ENCODE measurements at regions not wholly inside any gene's neighbourhood (a gene's known extent, or its start where the extent isn't known, plus 50 kb on each side); places are given as distances from the start of the nearest gene placed in this dataset.

GRCh38 chr10:100653957-100654781 lies 91.2 kb upstream of the PAX2 start:
- TF ChIP-seq ZNF343 (CRISPR knock-in tag; IDR thresholded peaks at IDR 0.05) (no peak), USF2 (IDR thresholded peaks at IDR 0.05; ENCODE audit: low read depth, low read length) (no peak), USF2 (CRISPR knock-in tag; IDR thresholded peaks at IDR 0.05; ENCODE audit: borderline replicate concordance) (no peak), ZNF552 (CRISPR knock-in tag; IDR thresholded peaks at IDR 0.05; ENCODE audit: borderline replicate concordance) (no peak), HDAC2 (CRISPR knock-in tag; IDR thresholded peaks at IDR 0.05) (no peak), EP300 (IDR thresholded peaks at IDR 0.05; ENCODE audit: low read depth in 2 of 2, low read length in 2 of 2) (no peak), EP300 (CRISPR knock-in tag; IDR thresholded peaks at IDR 0.05; ENCODE audit: borderline replicate concordance) (no peak), TCF7 (IDR thresholded peaks at IDR 0.05; ENCODE audit: low read depth) (no peak)
- TF ChIP-seq, protein P1, sequence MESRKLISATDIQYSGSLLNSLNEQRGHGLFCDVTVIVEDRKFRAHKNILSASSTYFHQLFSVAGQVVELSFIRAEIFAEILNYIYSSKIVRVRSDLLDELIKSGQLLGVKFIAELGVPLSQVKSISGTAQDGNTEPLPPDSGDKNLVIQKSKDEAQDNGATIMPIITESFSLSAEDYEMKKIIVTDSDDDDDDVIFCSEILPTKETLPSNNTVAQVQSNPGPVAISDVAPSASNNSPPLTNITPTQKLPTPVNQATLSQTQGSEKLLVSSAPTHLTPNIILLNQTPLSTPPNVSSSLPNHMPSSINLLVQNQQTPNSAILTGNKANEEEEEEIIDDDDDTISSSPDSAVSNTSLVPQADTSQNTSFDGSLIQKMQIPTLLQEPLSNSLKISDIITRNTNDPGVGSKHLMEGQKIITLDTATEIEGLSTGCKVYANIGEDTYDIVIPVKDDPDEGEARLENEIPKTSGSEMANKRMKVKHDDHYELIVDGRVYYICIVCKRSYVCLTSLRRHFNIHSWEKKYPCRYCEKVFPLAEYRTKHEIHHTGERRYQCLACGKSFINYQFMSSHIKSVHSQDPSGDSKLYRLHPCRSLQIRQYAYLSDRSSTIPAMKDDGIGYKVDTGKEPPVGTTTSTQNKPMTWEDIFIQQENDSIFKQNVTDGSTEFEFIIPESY (CRISPR knock-in tag; IDR thresholded peaks at IDR 0.05) = no peak
- TF ChIP-seq, protein P2, sequence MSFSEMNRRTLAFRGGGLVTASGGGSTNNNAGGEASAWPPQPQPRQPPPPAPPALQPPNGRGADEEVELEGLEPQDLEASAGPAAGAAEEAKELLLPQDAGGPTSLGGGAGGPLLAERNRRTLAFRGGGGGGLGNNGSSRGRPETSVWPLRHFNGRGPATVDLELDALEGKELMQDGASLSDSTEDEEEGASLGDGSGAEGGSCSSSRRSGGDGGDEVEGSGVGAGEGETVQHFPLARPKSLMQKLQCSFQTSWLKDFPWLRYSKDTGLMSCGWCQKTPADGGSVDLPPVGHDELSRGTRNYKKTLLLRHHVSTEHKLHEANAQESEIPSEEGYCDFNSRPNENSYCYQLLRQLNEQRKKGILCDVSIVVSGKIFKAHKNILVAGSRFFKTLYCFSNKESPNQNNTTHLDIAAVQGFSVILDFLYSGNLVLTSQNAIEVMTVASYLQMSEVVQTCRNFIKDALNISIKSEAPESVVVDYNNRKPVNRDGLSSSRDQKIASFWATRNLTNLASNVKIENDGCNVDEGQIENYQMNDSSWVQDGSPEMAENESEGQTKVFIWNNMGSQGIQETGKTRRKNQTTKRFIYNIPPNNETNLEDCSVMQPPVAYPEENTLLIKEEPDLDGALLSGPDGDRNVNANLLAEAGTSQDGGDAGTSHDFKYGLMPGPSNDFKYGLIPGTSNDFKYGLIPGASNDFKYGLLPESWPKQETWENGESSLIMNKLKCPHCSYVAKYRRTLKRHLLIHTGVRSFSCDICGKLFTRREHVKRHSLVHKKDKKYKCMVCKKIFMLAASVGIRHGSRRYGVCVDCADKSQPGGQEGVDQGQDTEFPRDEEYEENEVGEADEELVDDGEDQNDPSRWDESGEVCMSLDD (CRISPR knock-in tag; IDR thresholded peaks at IDR 0.05; ENCODE audit: borderline replicate concordance) = no peak
- TF ChIP-seq, protein P3, sequence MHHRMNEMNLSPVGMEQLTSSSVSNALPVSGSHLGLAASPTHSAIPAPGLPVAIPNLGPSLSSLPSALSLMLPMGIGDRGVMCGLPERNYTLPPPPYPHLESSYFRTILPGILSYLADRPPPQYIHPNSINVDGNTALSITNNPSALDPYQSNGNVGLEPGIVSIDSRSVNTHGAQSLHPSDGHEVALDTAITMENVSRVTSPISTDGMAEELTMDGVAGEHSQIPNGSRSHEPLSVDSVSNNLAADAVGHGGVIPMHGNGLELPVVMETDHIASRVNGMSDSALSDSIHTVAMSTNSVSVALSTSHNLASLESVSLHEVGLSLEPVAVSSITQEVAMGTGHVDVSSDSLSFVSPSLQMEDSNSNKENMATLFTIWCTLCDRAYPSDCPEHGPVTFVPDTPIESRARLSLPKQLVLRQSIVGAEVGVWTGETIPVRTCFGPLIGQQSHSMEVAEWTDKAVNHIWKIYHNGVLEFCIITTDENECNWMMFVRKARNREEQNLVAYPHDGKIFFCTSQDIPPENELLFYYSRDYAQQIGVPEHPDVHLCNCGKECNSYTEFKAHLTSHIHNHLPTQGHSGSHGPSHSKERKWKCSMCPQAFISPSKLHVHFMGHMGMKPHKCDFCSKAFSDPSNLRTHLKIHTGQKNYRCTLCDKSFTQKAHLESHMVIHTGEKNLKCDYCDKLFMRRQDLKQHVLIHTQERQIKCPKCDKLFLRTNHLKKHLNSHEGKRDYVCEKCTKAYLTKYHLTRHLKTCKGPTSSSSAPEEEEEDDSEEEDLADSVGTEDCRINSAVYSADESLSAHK (CRISPR knock-in tag; IDR thresholded peaks at IDR 0.05; ENCODE audit: borderline replicate concordance) = no peak

Data from HepG2 (cell line).